ENCODE measurements at regions not wholly inside any gene's neighbourhood (a gene's known extent, or its start where the extent isn't known, plus 50 kb on each side); places are given as distances from the start of the nearest gene placed in this dataset.

- Histone ChIP-seq H3K9me3 (ENCODE audit: control insufficient read depth in 2 of 2, insufficient read depth in 1 of 2, low read depth in 1 of 2, low read length in 1 of 2) (no peaks in the 10 kb centered on the region), H3K4me3 (ENCODE audit: low read depth in 1 of 3, low read length in 3 of 3) (no peak overlapping the region), H3K36me3 (ENCODE audit: control insufficient read depth in 3 of 3, insufficient read depth in 2 of 3, low read depth in 1 of 3, low read length in 3 of 3) (no peaks in the 10 kb centered on the region), H3K27me3 (ENCODE audit: control insufficient read depth in 3 of 3, insufficient read depth in 3 of 3, low read length in 3 of 3) (peaks cover 0 to 2% (median 0%) of the 10 kb centered on the region in 3 donors), H3K27ac (ENCODE audit: low read depth in 1 of 3, low read length in 2 of 3) (no peak overlapping the region), H3K4me1 (ENCODE audit: control insufficient read depth in 3 of 3, insufficient read depth in 2 of 3, low read depth in 1 of 3, low read length in 2 of 3) (no peaks in the 10 kb centered on the region)
- WGBS, 3 donors = 80 to 96% (median 90%) methylated on average over 4 of the region's 4 CpGs
- DNase-seq (no peak), FAIRE-seq (no peak)
Observed at GRCh38 chr15:31560643-31561042, 234.0 kb downstream of the KLF13 start.

GRCh38 chr15:31561156-31561555, 234.5 kb downstream of the KLF13 start:
- H3K4me1 ChIP-seq (ENCODE audit: control insufficient read depth in 3 of 3, insufficient read depth in 2 of 3, low read depth in 1 of 3, low read length in 2 of 3) = no peaks in the 10 kb centered on the region
- 72 to 84% (median 82%) methylated on average over 7 of the region's 7 CpGs for WGBS, 3 donors
- H3K36me3 ChIP-seq (ENCODE audit: control insufficient read depth in 3 of 3, insufficient read depth in 2 of 3, low read depth in 1 of 3, low read length in 3 of 3) = no peaks in the 10 kb centered on the region
- H3K9me3 ChIP-seq (ENCODE audit: control insufficient read depth in 2 of 2, insufficient read depth in 1 of 2, low read depth in 1 of 2, low read length in 1 of 2) = no peaks in the 10 kb centered on the region
- FAIRE-seq (no peak), DNase-seq (no peak)
- no peak overlapping the region for H3K4me3 ChIP-seq (ENCODE audit: low read depth in 1 of 3, low read length in 3 of 3)
- H3K27ac ChIP-seq (ENCODE audit: low read depth in 1 of 3, low read length in 2 of 3) = no peak overlapping the region
- peaks cover 0 to 2% (median 0%) of the 10 kb centered on the region in 3 donors for H3K27me3 ChIP-seq (ENCODE audit: control insufficient read depth in 3 of 3, insufficient read depth in 3 of 3, low read length in 3 of 3)

GRCh38 chr15:31563001-31563400, 236.4 kb downstream of the KLF13 start:
- H3K4me1 ChIP-seq (ENCODE audit: control insufficient read depth in 3 of 3, insufficient read depth in 2 of 3, low read depth in 1 of 3, low read length in 2 of 3) = no peaks in the 10 kb centered on the region
- no peaks in the 10 kb centered on the region for H3K36me3 ChIP-seq (ENCODE audit: control insufficient read depth in 3 of 3, insufficient read depth in 2 of 3, low read depth in 1 of 3, low read length in 3 of 3)
- H3K9me3 ChIP-seq (ENCODE audit: control insufficient read depth in 2 of 2, insufficient read depth in 1 of 2, low read depth in 1 of 2, low read length in 1 of 2) = peaks cover 0 to 2% of the 10 kb centered on the region in 2 donors
- no peak overlapping the region for H3K4me3 ChIP-seq (ENCODE audit: low read depth in 1 of 3, low read length in 3 of 3)
- 84 to 89% (median 87%) methylated on average over 5 of the region's 5 CpGs for WGBS, 3 donors
- H3K27ac ChIP-seq (ENCODE audit: low read depth in 1 of 3, low read length in 2 of 3) = no peak overlapping the region
- no peak for DNase-seq
- FAIRE-seq = no peak
- H3K27me3 ChIP-seq (ENCODE audit: control insufficient read depth in 3 of 3, insufficient read depth in 3 of 3, low read length in 3 of 3) = no peaks in the 10 kb centered on the region

- 84 to 96% (median 93%) methylated on average over 3 of the region's 3 CpGs for whole genome bisulfite sequencing, 3 donors
- no peak overlapping the region for H3K4me3 ChIP-seq (ENCODE audit: low read depth in 1 of 3, low read length in 3 of 3)
- DNase-seq (peak in 1 of 2 donors; percentile 20), FAIRE-seq (no peak)
- no peaks in the 10 kb centered on the region for H3K36me3 ChIP-seq (ENCODE audit: control insufficient read depth in 3 of 3, insufficient read depth in 2 of 3, low read depth in 1 of 3, low read length in 3 of 3)
- no peaks in the 10 kb centered on the region for H3K4me1 ChIP-seq (ENCODE audit: control insufficient read depth in 3 of 3, insufficient read depth in 2 of 3, low read depth in 1 of 3, low read length in 2 of 3)
- peaks cover 0 to 2% of the 10 kb centered on the region in 2 donors for H3K9me3 ChIP-seq (ENCODE audit: control insufficient read depth in 2 of 2, insufficient read depth in 1 of 2, low read depth in 1 of 2, low read length in 1 of 2)
- no peak overlapping the region for H3K27ac ChIP-seq (ENCODE audit: low read depth in 1 of 3, low read length in 2 of 3)
- no peaks in the 10 kb centered on the region for H3K27me3 ChIP-seq (ENCODE audit: control insufficient read depth in 3 of 3, insufficient read depth in 3 of 3, low read length in 3 of 3)
Observed at GRCh38 chr15:31563421-31563820, 236.8 kb downstream of the KLF13 start.

- 56 to 78% (median 71%) methylated on average over 2 of the region's 2 CpGs for WGBS, 3 donors
- Histone ChIP-seq H3K27ac (ENCODE audit: low read depth in 1 of 3, low read length in 2 of 3) (no peak overlapping the region), H3K9me3 (ENCODE audit: control insufficient read depth in 2 of 2, insufficient read depth in 1 of 2, low read depth in 1 of 2, low read length in 1 of 2) (peaks cover 0 to 2% of the 10 kb centered on the region in 2 donors), H3K4me3 (ENCODE audit: low read depth in 1 of 3, low read length in 3 of 3) (no peak overlapping the region), H3K27me3 (ENCODE audit: control insufficient read depth in 3 of 3, insufficient read depth in 3 of 3, low read length in 3 of 3) (no peaks in the 10 kb centered on the region), H3K36me3 (ENCODE audit: control insufficient read depth in 3 of 3, insufficient read depth in 2 of 3, low read depth in 1 of 3, low read length in 3 of 3) (no peaks in the 10 kb centered on the region), H3K4me1 (ENCODE audit: control insufficient read depth in 3 of 3, insufficient read depth in 2 of 3, low read depth in 1 of 3, low read length in 2 of 3) (no peaks in the 10 kb centered on the region)
- FAIRE-seq (no peak), DNase-seq (no peak)
Observed at GRCh38 chr15:31567861-31568260, 241.2 kb downstream of the KLF13 start.

- DNase-seq (no peak), FAIRE-seq (no peak)
- 87 to 93% (median 89%) methylated on average over 17 of the region's 17 CpGs for WGBS, 3 donors
Observed at GRCh38 chr15:31569836-31570235, 243.2 kb downstream of the KLF13 start.

GRCh38 chr15:31570591-31570990, 244.0 kb downstream of the KLF13 start:
- H3K9me3 ChIP-seq (ENCODE audit: control insufficient read depth in 2 of 2, insufficient read depth in 1 of 2, low read depth in 1 of 2, low read length in 1 of 2) = peaks cover 0 to 2% of the 10 kb centered on the region in 2 donors
- no peak overlapping the region for H3K4me3 ChIP-seq (ENCODE audit: low read depth in 1 of 3, low read length in 3 of 3)
- DNase-seq (no peak), FAIRE-seq (no peak)
- no peaks in the 10 kb centered on the region for H3K27me3 ChIP-seq (ENCODE audit: control insufficient read depth in 3 of 3, insufficient read depth in 3 of 3, low read length in 3 of 3)
- H3K4me1 ChIP-seq (ENCODE audit: control insufficient read depth in 3 of 3, insufficient read depth in 2 of 3, low read depth in 1 of 3, low read length in 2 of 3) = no peaks in the 10 kb centered on the region
- WGBS, 3 donors = 88 to 90% (median 89%) methylated on average over 11 of the region's 11 CpGs
- H3K36me3 ChIP-seq (ENCODE audit: control insufficient read depth in 3 of 3, insufficient read depth in 2 of 3, low read depth in 1 of 3, low read length in 3 of 3) = no peaks in the 10 kb centered on the region
- no peak overlapping the region for H3K27ac ChIP-seq (ENCODE audit: low read depth in 1 of 3, low read length in 2 of 3)

More at GRCh38 chr15:31569836-31570235, 243.2 kb downstream of the KLF13 start:
- Histone ChIP-seq H3K27ac (ENCODE audit: low read depth in 1 of 3, low read length in 2 of 3) (no peak overlapping the region), H3K4me1 (ENCODE audit: control insufficient read depth in 3 of 3, insufficient read depth in 2 of 3, low read depth in 1 of 3, low read length in 2 of 3) (no peaks in the 10 kb centered on the region), H3K36me3 (ENCODE audit: control insufficient read depth in 3 of 3, insufficient read depth in 2 of 3, low read depth in 1 of 3, low read length in 3 of 3) (no peaks in the 10 kb centered on the region), H3K27me3 (ENCODE audit: control insufficient read depth in 3 of 3, insufficient read depth in 3 of 3, low read length in 3 of 3) (no peaks in the 10 kb centered on the region), H3K9me3 (ENCODE audit: control insufficient read depth in 2 of 2, insufficient read depth in 1 of 2, low read depth in 1 of 2, low read length in 1 of 2) (peaks cover 0 to 2% of the 10 kb centered on the region in 2 donors), H3K4me3 (ENCODE audit: low read depth in 1 of 3, low read length in 3 of 3) (no peak overlapping the region)

- no peak overlapping the region for H3K27ac ChIP-seq (ENCODE audit: low read depth in 1 of 3, low read length in 2 of 3)
- H3K27me3 ChIP-seq (ENCODE audit: control insufficient read depth in 3 of 3, insufficient read depth in 3 of 3, low read length in 3 of 3) = no peaks in the 10 kb centered on the region
- H3K36me3 ChIP-seq (ENCODE audit: control insufficient read depth in 3 of 3, insufficient read depth in 2 of 3, low read depth in 1 of 3, low read length in 3 of 3) = no peaks in the 10 kb centered on the region
- DNase-seq (peak in 1 of 2 donors; percentile 5), FAIRE-seq (no peak)
- 58 to 66% (median 60%) methylated on average over 3 of the region's 3 CpGs for WGBS, 3 donors
- H3K9me3 ChIP-seq (ENCODE audit: control insufficient read depth in 2 of 2, insufficient read depth in 1 of 2, low read depth in 1 of 2, low read length in 1 of 2) = peaks cover 0 to 2% of the 10 kb centered on the region in 2 donors
- H3K4me3 ChIP-seq (ENCODE audit: low read depth in 1 of 3, low read length in 3 of 3) = no peak overlapping the region
- no peaks in the 10 kb centered on the region for H3K4me1 ChIP-seq (ENCODE audit: control insufficient read depth in 3 of 3, insufficient read depth in 2 of 3, low read depth in 1 of 3, low read length in 2 of 3)
Observed at GRCh38 chr15:31571676-31572075, 245.0 kb downstream of the KLF13 start.

- Histone ChIP-seq H3K36me3 (ENCODE audit: control insufficient read depth in 3 of 3, insufficient read depth in 2 of 3, low read depth in 1 of 3, low read length in 3 of 3) (no peaks in the 10 kb centered on the region), H3K4me1 (ENCODE audit: control insufficient read depth in 3 of 3, insufficient read depth in 2 of 3, low read depth in 1 of 3, low read length in 2 of 3) (no peaks in the 10 kb centered on the region), H3K27me3 (ENCODE audit: control insufficient read depth in 3 of 3, insufficient read depth in 3 of 3, low read length in 3 of 3) (no peaks in the 10 kb centered on the region), H3K9me3 (ENCODE audit: control insufficient read depth in 2 of 2, insufficient read depth in 1 of 2, low read depth in 1 of 2, low read length in 1 of 2) (no peaks in the 10 kb centered on the region), H3K4me3 (ENCODE audit: low read depth in 1 of 3, low read length in 3 of 3) (no peak overlapping the region), H3K27ac (ENCODE audit: low read depth in 1 of 3, low read length in 2 of 3) (no peak overlapping the region)
- FAIRE-seq (no peak), DNase-seq (no peak)
- WGBS, 3 donors = 94 to 97% (median 96%) methylated on average over 3 of the region's 3 CpGs
Observed at GRCh38 chr15:31573759-31574158, 247.1 kb downstream of the KLF13 start.

Data from small intestine (tissue), 7 donors.